WTC11 (cell line): ENCODE measurements at regions not wholly inside any gene's neighbourhood (a gene's known extent, or its start where the extent isn't known, plus 50 kb on each side); places are given as distances from the start of the nearest gene placed in this dataset.

Experiments
- ATAC-seq: fragments of 200-7000 bp; cut with Tn5 transposase; 2 replicates; pipeline ENCODE4 v1.10.0; 2021; ENCODE audit warnings: mild to moderate bottlenecking, moderate library complexity
- CTCF ChIA-PET: fragments of 300-600 bp; sonication (Branson Sonifier 250); formaldehyde crosslinking; loops from one replicate; lab custom pipeline; 2021; ENCODE audit warnings: antibody characterized with exemption; lab: Charles Lee
- POLR2A ChIA-PET: fragments of 350-600 bp; sonication (Branson Sonifier 250); formaldehyde crosslinking; loops from one replicate; lab custom pipeline; 2021; ENCODE audit warnings: antibody characterized with exemption; lab: Charles Lee
- DNase-seq: peaks from one replicate; pipeline ENCODE4 v3.0.0; 2021; ENCODE audit warnings: low spot score
- H3K27ac Mint-ChIP-seq: 2 replicates; pipeline ENCODE4 v1.8.0; 2021; ENCODE audit warnings: mixed read lengths
- H3K27me3 Mint-ChIP-seq: 2 replicates; pipeline ENCODE4 v1.8.0; 2021; ENCODE audit warnings: low read depth, mild to moderate bottlenecking, moderate library complexity, mixed read lengths
- H3K36me3 Mint-ChIP-seq: 2 replicates; pipeline ENCODE4 v1.8.0; 2021; ENCODE audit warnings: mixed read lengths
- H3K4me1 Mint-ChIP-seq: 2 replicates; pipeline ENCODE4 v1.8.0; 2022; ENCODE audit warnings: mixed read lengths
- H3K4me3 Mint-ChIP-seq: 2 replicates; pipeline ENCODE4 v1.8.0; 2021; ENCODE audit warnings: mild to moderate bottlenecking, moderate library complexity, mixed read lengths
- H3K9me3 Mint-ChIP-seq: 2 replicates; pipeline ENCODE4 v1.8.0; 2021; ENCODE audit warnings: mixed read lengths
- CBFB ChIP-seq: sonication (generic); formaldehyde crosslinking; IDR thresholded peaks from 2 replicates; pipeline ENCODE4 v1.8.1; 2022; ENCODE audit warnings: mild to moderate bottlenecking, low read depth, missing genetic modification reagents
- ELF4 ChIP-seq: sonication (generic); formaldehyde crosslinking; IDR thresholded peaks from 2 replicates; pipeline ENCODE4 v1.8.1; 2022; ENCODE audit warnings: low read depth, mild to moderate bottlenecking, moderate library complexity, missing genetic modification reagents
- GABPB1 ChIP-seq: sonication (generic); formaldehyde crosslinking; IDR thresholded peaks from 2 replicates; pipeline ENCODE4 v1.8.1; 2023; ENCODE audit warnings: mild to moderate bottlenecking, missing genetic modification reagents
- KAT7 ChIP-seq: sonication (generic); formaldehyde crosslinking; IDR thresholded peaks from 2 replicates; pipeline ENCODE4 v1.8.1; 2023; ENCODE audit warnings: missing genetic modification reagents, mild to moderate bottlenecking, borderline replicate concordance
- RELA ChIP-seq: sonication (generic); formaldehyde crosslinking; IDR thresholded peaks from 2 replicates; pipeline ENCODE4 v1.8.1; 2022; ENCODE audit warnings: missing genetic modification reagents, mild to moderate bottlenecking, borderline replicate concordance
- SOX15 ChIP-seq: fragments of 250-450 bp; sonication (Bioruptor Pico); IDR thresholded peaks from 2 replicates; pipeline ENCODE4 v1.9.0; 2021; ENCODE audit warnings: mild to moderate bottlenecking
- STAT6 ChIP-seq: sonication (generic); formaldehyde crosslinking; conservative IDR thresholded peaks from 2 replicates; pipeline ENCODE4 v1.8.1; 2023; ENCODE audit warnings: mild to moderate bottlenecking, low read depth, missing genetic modification reagents, moderate library complexity
- TEAD1 ChIP-seq: sonication (generic); formaldehyde crosslinking; IDR thresholded peaks from 2 replicates; pipeline ENCODE4 v1.8.0; 2022; ENCODE audit warnings: mild to moderate bottlenecking, missing genetic modification reagents
- USF2 ChIP-seq: sonication (generic); formaldehyde crosslinking; IDR thresholded peaks from 2 replicates; pipeline ENCODE4 v1.8.1; 2023; ENCODE audit warnings: mild to moderate bottlenecking, missing genetic modification reagents, moderate library complexity
- ZNF423 ChIP-seq: fragments of 250-450 bp; sonication (Bioruptor Pico); IDR thresholded peaks from 2 replicates; pipeline ENCODE4 v2.1.2; 2022; ENCODE audit warnings: mild to moderate bottlenecking, moderate library complexity
- TF ChIP-seq, protein P1 (sequence below): sonication (generic); formaldehyde crosslinking; IDR thresholded peaks from 2 replicates; pipeline ENCODE4 v1.8.1; 2022; ENCODE audit warnings: low read depth, missing genetic modification reagents, borderline replicate concordance
- TF ChIP-seq, protein P2 (sequence below): fragments of 250-450 bp; sonication (Bioruptor Pico); IDR thresholded peaks from 2 replicates; pipeline ENCODE4 v1.9.0; 2021; ENCODE audit warnings: mild to moderate bottlenecking
- TF ChIP-seq, protein P3 (sequence below): fragments of 250-450 bp; sonication (Bioruptor Pico); IDR thresholded peaks from 2 replicates; pipeline ENCODE4 v1.8.0; 2021; ENCODE audit warnings: mild to moderate bottlenecking
- TF ChIP-seq, protein P4 (sequence below): fragments of 250-450 bp; sonication (Bioruptor Pico); IDR thresholded peaks from 2 replicates; pipeline ENCODE4 v2.1.2; 2022; ENCODE audit warnings: mild to moderate bottlenecking, moderate library complexity
- TF ChIP-seq, protein P5 (sequence below): fragments of 200-600 bp; IDR thresholded peaks from 2 replicates; pipeline ENCODE4 v1.8.0; 2022; ENCODE audit warnings: antibody characterized with exemption
- TF ChIP-seq, protein P6 (sequence below): sonication (generic); formaldehyde crosslinking; IDR thresholded peaks from 2 replicates; pipeline ENCODE4 v1.8.1; 2022; ENCODE audit warnings: mild to moderate bottlenecking, missing genetic modification reagents, moderate library complexity, borderline replicate concordance
- TF ChIP-seq, protein P7 (sequence below): sonication (generic); formaldehyde crosslinking; IDR thresholded peaks from 2 replicates; pipeline ENCODE4 v1.8.1; 2023; ENCODE audit warnings: mild to moderate bottlenecking, missing genetic modification reagents, moderate library complexity

DNA sequence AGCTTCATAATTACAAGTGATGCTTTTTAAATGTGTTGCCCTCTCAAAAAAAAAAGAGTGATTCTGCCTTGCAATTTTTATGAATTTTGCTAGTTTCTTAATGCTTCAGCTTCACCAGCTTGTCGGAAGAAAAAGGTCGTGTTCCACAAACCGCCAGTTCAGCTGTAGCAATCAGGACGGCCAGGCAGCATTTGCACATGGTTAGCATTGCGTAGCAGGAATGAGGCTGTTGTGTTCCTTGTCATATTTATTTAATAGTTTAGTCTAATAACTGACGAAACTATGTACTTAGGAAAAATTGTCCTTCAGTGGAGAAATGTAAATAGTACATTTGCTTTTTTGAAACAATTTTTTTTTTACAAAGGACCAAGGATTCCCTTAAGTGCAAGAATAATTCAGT is 64.9 kb upstream of the SELENOK start:
- ChIA-PET CTCF (interaction anchor here (1.0 kb wide), 1 partner anchor 18 kb away, joined by 4 read pairs; no protein-coding TSS in a partner anchor), POLR2A (no interaction called here)
- ATAC-seq (no peak), DNase-seq (no peak)
- H3K27ac Mint-ChIP-seq, result no peak overlapping the region
- TF ChIP-seq, protein P1, sequence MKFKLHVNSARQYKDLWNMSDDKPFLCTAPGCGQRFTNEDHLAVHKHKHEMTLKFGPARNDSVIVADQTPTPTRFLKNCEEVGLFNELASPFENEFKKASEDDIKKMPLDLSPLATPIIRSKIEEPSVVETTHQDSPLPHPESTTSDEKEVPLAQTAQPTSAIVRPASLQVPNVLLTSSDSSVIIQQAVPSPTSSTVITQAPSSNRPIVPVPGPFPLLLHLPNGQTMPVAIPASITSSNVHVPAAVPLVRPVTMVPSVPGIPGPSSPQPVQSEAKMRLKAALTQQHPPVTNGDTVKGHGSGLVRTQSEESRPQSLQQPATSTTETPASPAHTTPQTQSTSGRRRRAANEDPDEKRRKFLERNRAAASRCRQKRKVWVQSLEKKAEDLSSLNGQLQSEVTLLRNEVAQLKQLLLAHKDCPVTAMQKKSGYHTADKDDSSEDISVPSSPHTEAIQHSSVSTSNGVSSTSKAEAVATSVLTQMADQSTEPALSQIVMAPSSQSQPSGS, result no peak
- no peak for TF ChIP-seq RELA (CRISPR knock-in tag)
- TF ChIP-seq, protein P2, sequence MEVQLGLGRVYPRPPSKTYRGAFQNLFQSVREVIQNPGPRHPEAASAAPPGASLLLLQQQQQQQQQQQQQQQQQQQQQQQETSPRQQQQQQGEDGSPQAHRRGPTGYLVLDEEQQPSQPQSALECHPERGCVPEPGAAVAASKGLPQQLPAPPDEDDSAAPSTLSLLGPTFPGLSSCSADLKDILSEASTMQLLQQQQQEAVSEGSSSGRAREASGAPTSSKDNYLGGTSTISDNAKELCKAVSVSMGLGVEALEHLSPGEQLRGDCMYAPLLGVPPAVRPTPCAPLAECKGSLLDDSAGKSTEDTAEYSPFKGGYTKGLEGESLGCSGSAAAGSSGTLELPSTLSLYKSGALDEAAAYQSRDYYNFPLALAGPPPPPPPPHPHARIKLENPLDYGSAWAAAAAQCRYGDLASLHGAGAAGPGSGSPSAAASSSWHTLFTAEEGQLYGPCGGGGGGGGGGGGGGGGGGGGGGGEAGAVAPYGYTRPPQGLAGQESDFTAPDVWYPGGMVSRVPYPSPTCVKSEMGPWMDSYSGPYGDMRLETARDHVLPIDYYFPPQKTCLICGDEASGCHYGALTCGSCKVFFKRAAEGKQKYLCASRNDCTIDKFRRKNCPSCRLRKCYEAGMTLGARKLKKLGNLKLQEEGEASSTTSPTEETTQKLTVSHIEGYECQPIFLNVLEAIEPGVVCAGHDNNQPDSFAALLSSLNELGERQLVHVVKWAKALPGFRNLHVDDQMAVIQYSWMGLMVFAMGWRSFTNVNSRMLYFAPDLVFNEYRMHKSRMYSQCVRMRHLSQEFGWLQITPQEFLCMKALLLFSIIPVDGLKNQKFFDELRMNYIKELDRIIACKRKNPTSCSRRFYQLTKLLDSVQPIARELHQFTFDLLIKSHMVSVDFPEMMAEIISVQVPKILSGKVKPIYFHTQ (CRISPR knock-in tag), result no peak
- TF ChIP-seq, protein P3, sequence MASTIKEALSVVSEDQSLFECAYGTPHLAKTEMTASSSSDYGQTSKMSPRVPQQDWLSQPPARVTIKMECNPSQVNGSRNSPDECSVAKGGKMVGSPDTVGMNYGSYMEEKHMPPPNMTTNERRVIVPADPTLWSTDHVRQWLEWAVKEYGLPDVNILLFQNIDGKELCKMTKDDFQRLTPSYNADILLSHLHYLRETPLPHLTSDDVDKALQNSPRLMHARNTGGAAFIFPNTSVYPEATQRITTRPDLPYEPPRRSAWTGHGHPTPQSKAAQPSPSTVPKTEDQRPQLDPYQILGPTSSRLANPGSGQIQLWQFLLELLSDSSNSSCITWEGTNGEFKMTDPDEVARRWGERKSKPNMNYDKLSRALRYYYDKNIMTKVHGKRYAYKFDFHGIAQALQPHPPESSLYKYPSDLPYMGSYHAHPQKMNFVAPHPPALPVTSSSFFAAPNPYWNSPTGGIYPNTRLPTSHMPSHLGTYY (CRISPR knock-in tag), result no peak
- no peak for TF ChIP-seq CBFB (CRISPR knock-in tag)
- TF ChIP-seq TEAD1 (CRISPR knock-in tag), result no peak
- TF ChIP-seq, protein P4, sequence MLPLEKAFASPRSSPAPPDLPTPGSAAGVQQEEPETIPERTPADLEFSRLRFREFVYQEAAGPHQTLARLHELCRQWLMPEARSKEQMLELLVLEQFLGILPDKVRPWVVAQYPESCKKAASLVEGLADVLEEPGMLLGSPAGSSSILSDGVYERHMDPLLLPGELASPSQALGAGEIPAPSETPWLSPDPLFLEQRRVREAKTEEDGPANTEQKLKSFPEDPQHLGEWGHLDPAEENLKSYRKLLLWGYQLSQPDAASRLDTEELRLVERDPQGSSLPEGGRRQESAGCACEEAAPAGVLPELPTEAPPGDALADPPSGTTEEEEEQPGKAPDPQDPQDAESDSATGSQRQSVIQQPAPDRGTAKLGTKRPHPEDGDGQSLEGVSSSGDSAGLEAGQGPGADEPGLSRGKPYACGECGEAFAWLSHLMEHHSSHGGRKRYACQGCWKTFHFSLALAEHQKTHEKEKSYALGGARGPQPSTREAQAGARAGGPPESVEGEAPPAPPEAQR (CRISPR knock-in tag), result no peak
- TF ChIP-seq GABPB1, result no peak
- H3K4me1 Mint-ChIP-seq, result no peaks in the 10 kb centered on the region
- H3K27me3 Mint-ChIP-seq, result no peaks in the 10 kb centered on the region
- H3K36me3 Mint-ChIP-seq, result peaks cover 10% of the 10 kb centered on the region
- no peak overlapping the region for H3K4me3 Mint-ChIP-seq
- peaks cover 15% of the 10 kb centered on the region for H3K9me3 Mint-ChIP-seq

DNA sequence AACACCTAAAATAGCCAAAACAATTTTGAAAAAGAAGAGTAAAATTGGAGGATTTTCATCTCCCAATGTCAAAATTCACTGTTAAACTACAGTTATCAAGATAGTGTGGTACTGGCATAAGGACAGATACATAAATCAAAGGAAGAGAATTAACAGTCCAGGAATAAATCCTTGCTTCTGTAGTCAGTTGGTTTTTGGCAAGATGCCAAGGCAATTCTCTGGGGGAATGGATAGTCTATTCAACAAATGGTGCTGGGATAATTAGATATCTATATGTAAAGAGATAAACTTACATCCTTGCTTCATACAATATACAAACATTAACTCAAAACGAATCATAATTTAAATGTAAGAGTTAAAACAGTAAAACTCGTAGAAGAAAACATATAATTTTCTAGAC is 57.9 kb upstream of the SELENOK start:
- no peak overlapping the region for H3K4me3 Mint-ChIP-seq
- POLR2A ChIA-PET, result no interaction called here
- DNase-seq (no peak), ATAC-seq (no peak)
- H3K36me3 Mint-ChIP-seq, result peaks cover 24% of the 10 kb centered on the region
- H3K27me3 Mint-ChIP-seq, result peaks cover 10% of the 10 kb centered on the region
- CTCF ChIA-PET, result interaction anchor here (0.7 kb wide), 1 partner anchor 130 kb away, joined by 3 read pairs; no protein-coding TSS in a partner anchor
- H3K9me3 Mint-ChIP-seq, result peaks cover 28% of the 10 kb centered on the region
- H3K27ac Mint-ChIP-seq, result no peak overlapping the region
- H3K4me1 Mint-ChIP-seq, result no peaks in the 10 kb centered on the region
- TF ChIP-seq, protein P3 (CRISPR knock-in tag), result no peak
- TF ChIP-seq, protein P5, sequence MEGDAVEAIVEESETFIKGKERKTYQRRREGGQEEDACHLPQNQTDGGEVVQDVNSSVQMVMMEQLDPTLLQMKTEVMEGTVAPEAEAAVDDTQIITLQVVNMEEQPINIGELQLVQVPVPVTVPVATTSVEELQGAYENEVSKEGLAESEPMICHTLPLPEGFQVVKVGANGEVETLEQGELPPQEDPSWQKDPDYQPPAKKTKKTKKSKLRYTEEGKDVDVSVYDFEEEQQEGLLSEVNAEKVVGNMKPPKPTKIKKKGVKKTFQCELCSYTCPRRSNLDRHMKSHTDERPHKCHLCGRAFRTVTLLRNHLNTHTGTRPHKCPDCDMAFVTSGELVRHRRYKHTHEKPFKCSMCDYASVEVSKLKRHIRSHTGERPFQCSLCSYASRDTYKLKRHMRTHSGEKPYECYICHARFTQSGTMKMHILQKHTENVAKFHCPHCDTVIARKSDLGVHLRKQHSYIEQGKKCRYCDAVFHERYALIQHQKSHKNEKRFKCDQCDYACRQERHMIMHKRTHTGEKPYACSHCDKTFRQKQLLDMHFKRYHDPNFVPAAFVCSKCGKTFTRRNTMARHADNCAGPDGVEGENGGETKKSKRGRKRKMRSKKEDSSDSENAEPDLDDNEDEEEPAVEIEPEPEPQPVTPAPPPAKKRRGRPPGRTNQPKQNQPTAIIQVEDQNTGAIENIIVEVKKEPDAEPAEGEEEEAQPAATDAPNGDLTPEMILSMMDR, result no peak
- no peak for TF ChIP-seq ELF4 (CRISPR knock-in tag)
- TF ChIP-seq TEAD1 (CRISPR knock-in tag), result no peak
- TF ChIP-seq SOX15 (CRISPR knock-in tag), result no peak
- TF ChIP-seq KAT7 (CRISPR knock-in tag), result no peak
- TF ChIP-seq, protein P6, sequence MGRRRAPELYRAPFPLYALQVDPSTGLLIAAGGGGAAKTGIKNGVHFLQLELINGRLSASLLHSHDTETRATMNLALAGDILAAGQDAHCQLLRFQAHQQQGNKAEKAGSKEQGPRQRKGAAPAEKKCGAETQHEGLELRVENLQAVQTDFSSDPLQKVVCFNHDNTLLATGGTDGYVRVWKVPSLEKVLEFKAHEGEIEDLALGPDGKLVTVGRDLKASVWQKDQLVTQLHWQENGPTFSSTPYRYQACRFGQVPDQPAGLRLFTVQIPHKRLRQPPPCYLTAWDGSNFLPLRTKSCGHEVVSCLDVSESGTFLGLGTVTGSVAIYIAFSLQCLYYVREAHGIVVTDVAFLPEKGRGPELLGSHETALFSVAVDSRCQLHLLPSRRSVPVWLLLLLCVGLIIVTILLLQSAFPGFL (CRISPR knock-in tag), result no peak
- no peak for TF ChIP-seq USF2
- TF ChIP-seq, protein P7, sequence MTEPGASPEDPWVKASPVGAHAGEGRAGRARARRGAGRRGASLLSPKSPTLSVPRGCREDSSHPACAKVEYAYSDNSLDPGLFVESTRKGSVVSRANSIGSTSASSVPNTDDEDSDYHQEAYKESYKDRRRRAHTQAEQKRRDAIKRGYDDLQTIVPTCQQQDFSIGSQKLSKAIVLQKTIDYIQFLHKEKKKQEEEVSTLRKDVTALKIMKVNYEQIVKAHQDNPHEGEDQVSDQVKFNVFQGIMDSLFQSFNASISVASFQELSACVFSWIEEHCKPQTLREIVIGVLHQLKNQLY (CRISPR knock-in tag), result no peak
- TF ChIP-seq STAT6, result no peak
- no peak for TF ChIP-seq ZNF423 (CRISPR knock-in tag)
